K562 (cell line): ENCODE measurements at regions not wholly inside any gene's neighbourhood (a gene's known extent, or its start where the extent isn't known, plus 50 kb on each side); places are given as distances from the start of the nearest gene placed in this dataset.

Experiments used
- CBX1 ChIP-seq: sonication (generic); IDR thresholded peaks from 2 replicates; pipeline ENCODE4 v1.6.1; 2016; ENCODE audit warnings: antibody characterized with exemption, low read depth, mild to moderate bottlenecking
- CHCHD3 ChIP-seq: fragments of 250-450 bp; sonication (Bioruptor Pico); IDR thresholded peaks from 2 replicates; pipeline ENCODE4 v2.1.2; 2022; ENCODE audit warnings: mild to moderate bottlenecking
- ELF2 ChIP-seq: fragments of 250-450 bp; sonication (Bioruptor Pico); IDR thresholded peaks from 2 replicates; pipeline ENCODE4 v1.5.0; 2021; ENCODE audit warnings: mild to moderate bottlenecking
- ETV1 ChIP-seq: fragments of 450-650 bp; conservative IDR thresholded peaks from 2 replicates; pipeline ENCODE4 v1.6.1; 2016; ENCODE audit warnings: missing genetic modification characterization, control low read depth, low read depth, missing compliant biosample characterization
- KLF16 ChIP-seq: IDR thresholded peaks from 2 replicates; pipeline ENCODE4 v1.6.1; 2016; ENCODE audit warnings: antibody characterized with exemption
- MCM3 ChIP-seq: fragments of 450-650 bp; IDR thresholded peaks from 2 replicates; pipeline ENCODE4 v1.6.1; 2016
- NR4A1 ChIP-seq, 2 experiments: fragments of 250-450 bp in 1 of 2; fragments of 450-650 bp in 1 of 2; sonication (Bioruptor Pico) in 1 of 2; IDR thresholded peaks; 2 replicates each; pipeline versions ENCODE4 v1.4.0 to v1.6.1; 2016 to 2020; ENCODE audit warnings: mild to moderate bottlenecking in 2 of 2, missing compliant biosample characterization in 1 of 2, missing genetic modification characterization in 1 of 2, moderate library complexity in 1 of 2
- ZNF282 ChIP-seq: sonication (generic); formaldehyde crosslinking; IDR thresholded peaks from 2 replicates; pipeline ENCODE4 v1.8.1; 2023; ENCODE audit warnings: missing genetic modification reagents
- ZNF778 ChIP-seq: fragments of 450-650 bp; formaldehyde crosslinking; IDR thresholded peaks from 2 replicates; pipeline ENCODE4 v1.4.0; 2020; ENCODE audit warnings: mild to moderate bottlenecking, moderate library complexity
- TF ChIP-seq, protein P1 (sequence below): fragments of 250-450 bp; sonication (Bioruptor Pico); IDR thresholded peaks from 2 replicates; pipeline ENCODE4 v1.8.0; 2021; ENCODE audit warnings: moderate library complexity, mild to moderate bottlenecking, inconsistent platforms
- TF ChIP-seq, protein P2 (sequence below): fragments of 450-650 bp; IDR thresholded peaks from 2 replicates; pipeline ENCODE4 v1.7.1; 2018; ENCODE audit warnings: mild to moderate bottlenecking, low read depth; ENCODE audit not compliant: partially characterized antibody
- TF ChIP-seq, protein P3 (sequence below): sonication (generic); formaldehyde crosslinking; IDR thresholded peaks from 2 replicates; pipeline ENCODE4 v1.8.0; 2022; ENCODE audit warnings: missing genetic modification reagents, mild to moderate bottlenecking, borderline replicate concordance

DNA sequence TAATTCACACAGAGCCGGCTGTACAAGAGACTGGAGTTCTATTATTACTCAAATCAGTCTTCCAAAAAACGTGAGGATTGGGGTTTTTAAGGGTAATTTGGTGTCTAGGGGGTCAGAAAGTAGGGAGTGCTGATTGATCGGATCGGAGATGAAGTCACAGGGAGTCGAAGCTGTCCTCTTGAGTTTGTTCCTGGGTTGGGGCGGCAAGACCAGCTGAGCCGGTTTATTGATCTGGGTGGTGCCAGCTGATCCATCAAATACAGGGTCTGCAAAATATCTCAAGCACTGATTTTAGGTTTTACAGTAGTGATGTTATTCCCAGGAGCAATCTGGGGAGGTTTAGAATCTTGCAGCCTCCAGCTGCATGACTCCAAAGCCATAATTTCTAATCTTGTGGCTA lies 262.7 kb downstream of the KCNRG start (continued):
- no peak for TF ChIP-seq ZNF778
- TF ChIP-seq CBX1, result no peak
- no peak for TF ChIP-seq MCM3
- no peak for TF ChIP-seq ETV1
- TF ChIP-seq, protein P1, sequence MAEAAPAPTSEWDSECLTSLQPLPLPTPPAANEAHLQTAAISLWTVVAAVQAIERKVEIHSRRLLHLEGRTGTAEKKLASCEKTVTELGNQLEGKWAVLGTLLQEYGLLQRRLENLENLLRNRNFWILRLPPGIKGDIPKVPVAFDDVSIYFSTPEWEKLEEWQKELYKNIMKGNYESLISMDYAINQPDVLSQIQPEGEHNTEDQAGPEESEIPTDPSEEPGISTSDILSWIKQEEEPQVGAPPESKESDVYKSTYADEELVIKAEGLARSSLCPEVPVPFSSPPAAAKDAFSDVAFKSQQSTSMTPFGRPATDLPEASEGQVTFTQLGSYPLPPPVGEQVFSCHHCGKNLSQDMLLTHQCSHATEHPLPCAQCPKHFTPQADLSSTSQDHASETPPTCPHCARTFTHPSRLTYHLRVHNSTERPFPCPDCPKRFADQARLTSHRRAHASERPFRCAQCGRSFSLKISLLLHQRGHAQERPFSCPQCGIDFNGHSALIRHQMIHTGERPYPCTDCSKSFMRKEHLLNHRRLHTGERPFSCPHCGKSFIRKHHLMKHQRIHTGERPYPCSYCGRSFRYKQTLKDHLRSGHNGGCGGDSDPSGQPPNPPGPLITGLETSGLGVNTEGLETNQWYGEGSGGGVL (CRISPR knock-in tag), result no peak
- no peak for TF ChIP-seq NR4A1 (CRISPR knock-in tag; IDR thresholded peaks at IDR 0.05)
- no peak for TF ChIP-seq NR4A1 (tag; IDR thresholded peaks at IDR 0.05)
- no peak for TF ChIP-seq CHCHD3
- TF ChIP-seq KLF16, result no peak
- TF ChIP-seq, protein P2, sequence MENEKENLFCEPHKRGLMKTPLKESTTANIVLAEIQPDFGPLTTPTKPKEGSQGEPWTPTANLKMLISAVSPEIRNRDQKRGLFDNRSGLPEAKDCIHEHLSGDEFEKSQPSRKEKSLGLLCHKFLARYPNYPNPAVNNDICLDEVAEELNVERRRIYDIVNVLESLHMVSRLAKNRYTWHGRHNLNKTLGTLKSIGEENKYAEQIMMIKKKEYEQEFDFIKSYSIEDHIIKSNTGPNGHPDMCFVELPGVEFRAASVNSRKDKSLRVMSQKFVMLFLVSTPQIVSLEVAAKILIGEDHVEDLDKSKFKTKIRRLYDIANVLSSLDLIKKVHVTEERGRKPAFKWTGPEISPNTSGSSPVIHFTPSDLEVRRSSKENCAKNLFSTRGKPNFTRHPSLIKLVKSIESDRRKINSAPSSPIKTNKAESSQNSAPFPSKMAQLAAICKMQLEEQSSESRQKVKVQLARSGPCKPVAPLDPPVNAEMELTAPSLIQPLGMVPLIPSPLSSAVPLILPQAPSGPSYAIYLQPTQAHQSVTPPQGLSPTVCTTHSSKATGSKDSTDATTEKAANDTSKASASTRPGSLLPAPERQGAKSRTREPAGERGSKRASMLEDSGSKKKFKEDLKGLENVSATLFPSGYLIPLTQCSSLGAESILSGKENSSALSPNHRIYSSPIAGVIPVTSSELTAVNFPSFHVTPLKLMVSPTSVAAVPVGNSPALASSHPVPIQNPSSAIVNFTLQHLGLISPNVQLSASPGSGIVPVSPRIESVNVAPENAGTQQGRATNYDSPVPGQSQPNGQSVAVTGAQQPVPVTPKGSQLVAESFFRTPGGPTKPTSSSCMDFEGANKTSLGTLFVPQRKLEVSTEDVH, result no peak
- TF ChIP-seq, protein P3, sequence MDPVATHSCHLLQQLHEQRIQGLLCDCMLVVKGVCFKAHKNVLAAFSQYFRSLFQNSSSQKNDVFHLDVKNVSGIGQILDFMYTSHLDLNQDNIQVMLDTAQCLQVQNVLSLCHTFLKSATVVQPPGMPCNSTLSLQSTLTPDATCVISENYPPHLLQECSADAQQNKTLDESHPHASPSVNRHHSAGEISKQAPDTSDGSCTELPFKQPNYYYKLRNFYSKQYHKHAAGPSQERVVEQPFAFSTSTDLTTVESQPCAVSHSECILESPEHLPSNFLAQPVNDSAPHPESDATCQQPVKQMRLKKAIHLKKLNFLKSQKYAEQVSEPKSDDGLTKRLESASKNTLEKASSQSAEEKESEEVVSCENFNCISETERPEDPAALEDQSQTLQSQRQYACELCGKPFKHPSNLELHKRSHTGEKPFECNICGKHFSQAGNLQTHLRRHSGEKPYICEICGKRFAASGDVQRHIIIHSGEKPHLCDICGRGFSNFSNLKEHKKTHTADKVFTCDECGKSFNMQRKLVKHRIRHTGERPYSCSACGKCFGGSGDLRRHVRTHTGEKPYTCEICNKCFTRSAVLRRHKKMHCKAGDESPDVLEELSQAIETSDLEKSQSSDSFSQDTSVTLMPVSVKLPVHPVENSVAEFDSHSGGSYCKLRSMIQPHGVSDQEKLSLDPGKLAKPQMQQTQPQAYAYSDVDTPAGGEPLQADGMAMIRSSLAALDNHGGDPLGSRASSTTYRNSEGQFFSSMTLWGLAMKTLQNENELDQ, result no peak
- no peak for TF ChIP-seq ELF2 (CRISPR knock-in tag)
- no peak for TF ChIP-seq ZNF282
- TF ChIP-seq, all 486 proteins: peak for 0
